ENCODE measurements at regions not wholly inside any gene's neighbourhood (a gene's known extent, or its start where the extent isn't known, plus 50 kb on each side); places are given as distances from the start of the nearest gene placed in this dataset.

DNA sequence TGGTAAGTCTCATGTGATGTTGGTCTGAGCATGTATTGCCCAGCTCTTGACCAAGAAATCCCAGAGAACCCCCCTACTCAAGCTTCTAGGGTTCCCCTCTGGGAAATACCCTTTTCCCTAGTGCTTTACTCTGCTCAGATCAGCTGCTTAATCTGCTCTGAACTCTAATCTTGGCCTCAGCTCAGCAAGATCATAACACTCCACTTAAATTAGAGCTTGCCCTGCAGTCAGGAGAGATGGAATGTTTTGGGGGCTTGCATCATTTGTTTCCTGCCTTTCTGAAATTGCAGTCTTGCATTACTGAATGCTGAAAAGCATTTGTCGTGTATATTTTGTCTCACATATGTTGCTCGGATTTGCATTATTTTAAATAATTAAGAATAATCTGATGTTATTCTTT lies 1153.6 kb downstream of the FSTL5 start:
- TF ChIP-seq, protein P1, sequence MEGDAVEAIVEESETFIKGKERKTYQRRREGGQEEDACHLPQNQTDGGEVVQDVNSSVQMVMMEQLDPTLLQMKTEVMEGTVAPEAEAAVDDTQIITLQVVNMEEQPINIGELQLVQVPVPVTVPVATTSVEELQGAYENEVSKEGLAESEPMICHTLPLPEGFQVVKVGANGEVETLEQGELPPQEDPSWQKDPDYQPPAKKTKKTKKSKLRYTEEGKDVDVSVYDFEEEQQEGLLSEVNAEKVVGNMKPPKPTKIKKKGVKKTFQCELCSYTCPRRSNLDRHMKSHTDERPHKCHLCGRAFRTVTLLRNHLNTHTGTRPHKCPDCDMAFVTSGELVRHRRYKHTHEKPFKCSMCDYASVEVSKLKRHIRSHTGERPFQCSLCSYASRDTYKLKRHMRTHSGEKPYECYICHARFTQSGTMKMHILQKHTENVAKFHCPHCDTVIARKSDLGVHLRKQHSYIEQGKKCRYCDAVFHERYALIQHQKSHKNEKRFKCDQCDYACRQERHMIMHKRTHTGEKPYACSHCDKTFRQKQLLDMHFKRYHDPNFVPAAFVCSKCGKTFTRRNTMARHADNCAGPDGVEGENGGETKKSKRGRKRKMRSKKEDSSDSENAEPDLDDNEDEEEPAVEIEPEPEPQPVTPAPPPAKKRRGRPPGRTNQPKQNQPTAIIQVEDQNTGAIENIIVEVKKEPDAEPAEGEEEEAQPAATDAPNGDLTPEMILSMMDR (IDR thresholded peaks at IDR 0.05) = no peak
- no peak for TF ChIP-seq EP300 (IDR thresholded peaks at IDR 0.05)

Data from gastroesophageal sphincter (tissue), 3 donors.